HG03575 (cell line): ENCODE measurements at regions not wholly inside any gene's neighbourhood (a gene's known extent, or its start where the extent isn't known, plus 50 kb on each side); places are given as distances from the start of the nearest gene placed in this dataset.
A peak's percentile ranks its signal among the peaks of the same experiment; 100 is the strongest.
"Not testable (repeated sequence)": the region's sequence is repeated elsewhere in the genome, so short reads cannot be mapped to it uniquely, and the experiment has no call there.

Source experiments
- ATAC-seq: cut with Tn5 transposase; IDR thresholded peaks from one replicate; pipeline ENCODE4 v1.9.1; 2021; ENCODE audit not compliant: unreplicated experiment, insufficient number of reproducible peaks, low FRiP score; ENCODE audit errors: extremely low read depth

- no peak for ATAC-seq
Observed at GRCh38 chr12:84550518-84550917, 362.1 kb downstream of the SLC6A15 start.

GRCh38 chr12:84542289-84542688 is 370.3 kb downstream of the SLC6A15 start:
- no peak for ATAC-seq

DNA sequence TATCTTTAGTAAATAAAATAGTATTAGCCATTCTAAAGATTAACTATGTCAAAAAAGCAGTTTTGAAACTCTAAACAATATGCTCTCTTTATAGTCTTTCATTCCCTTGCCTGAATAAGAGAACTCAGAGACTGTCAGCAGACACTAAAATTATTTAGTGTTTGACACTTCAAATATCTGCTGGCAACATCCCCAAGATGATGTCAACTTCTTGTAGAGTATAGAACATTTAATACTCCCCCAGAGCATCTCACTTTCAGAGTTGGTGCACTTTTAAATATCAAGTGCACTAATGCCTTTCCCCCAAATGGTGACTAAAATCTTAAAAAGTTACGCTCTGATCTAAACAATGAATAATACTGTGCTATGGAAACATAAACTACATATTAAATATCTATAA is 374.9 kb downstream of the SLC6A15 start:
- ATAC-seq = no peak

DNA sequence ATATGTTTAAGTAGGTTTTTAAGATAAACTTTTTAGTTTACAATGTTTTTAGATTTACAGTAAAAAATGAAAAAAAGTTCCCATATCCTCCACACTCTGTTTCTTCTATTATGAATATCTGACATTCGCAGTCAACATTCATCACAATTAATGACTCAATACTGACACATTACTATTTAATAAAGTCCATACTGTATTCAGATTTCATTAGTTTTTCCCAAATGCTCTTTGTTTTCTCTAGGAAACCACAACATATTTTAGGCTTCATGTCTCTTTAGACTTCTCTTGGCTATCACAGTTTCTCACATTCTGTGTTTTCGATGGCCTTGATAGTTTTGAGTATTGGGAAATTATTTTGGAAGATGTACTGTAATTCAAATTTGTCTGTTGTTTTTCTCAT is 399.8 kb downstream of the SLC6A15 start:
- no peak for ATAC-seq

DNA sequence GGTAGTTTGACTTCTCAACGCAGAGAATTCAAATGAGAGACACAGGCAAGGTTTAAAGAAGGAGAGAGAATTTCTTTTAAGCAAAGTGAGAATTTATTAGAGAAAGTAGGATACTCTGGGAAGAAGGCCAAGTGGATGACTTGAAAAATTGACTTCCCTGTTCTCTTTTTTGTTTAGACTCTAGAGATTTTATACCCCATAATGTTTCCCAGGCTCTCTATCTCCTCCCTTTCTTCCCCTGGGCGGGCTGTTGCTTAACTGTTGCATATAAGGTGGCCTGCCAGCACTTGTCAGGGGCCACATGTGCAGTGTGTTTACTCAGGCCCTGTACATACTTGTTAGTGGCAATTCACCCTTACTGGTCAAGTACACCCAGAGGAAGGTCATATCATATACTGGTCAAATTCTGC is 403.7 kb downstream of the SLC6A15 start:
- no peak for ATAC-seq

- no peak for ATAC-seq
Observed at GRCh38 chr12:84507956-84508850, 404.4 kb downstream of the SLC6A15 start.

- no peak for ATAC-seq
Observed at GRCh38 chr12:84506282-84506681, 406.3 kb downstream of the SLC6A15 start.

DNA sequence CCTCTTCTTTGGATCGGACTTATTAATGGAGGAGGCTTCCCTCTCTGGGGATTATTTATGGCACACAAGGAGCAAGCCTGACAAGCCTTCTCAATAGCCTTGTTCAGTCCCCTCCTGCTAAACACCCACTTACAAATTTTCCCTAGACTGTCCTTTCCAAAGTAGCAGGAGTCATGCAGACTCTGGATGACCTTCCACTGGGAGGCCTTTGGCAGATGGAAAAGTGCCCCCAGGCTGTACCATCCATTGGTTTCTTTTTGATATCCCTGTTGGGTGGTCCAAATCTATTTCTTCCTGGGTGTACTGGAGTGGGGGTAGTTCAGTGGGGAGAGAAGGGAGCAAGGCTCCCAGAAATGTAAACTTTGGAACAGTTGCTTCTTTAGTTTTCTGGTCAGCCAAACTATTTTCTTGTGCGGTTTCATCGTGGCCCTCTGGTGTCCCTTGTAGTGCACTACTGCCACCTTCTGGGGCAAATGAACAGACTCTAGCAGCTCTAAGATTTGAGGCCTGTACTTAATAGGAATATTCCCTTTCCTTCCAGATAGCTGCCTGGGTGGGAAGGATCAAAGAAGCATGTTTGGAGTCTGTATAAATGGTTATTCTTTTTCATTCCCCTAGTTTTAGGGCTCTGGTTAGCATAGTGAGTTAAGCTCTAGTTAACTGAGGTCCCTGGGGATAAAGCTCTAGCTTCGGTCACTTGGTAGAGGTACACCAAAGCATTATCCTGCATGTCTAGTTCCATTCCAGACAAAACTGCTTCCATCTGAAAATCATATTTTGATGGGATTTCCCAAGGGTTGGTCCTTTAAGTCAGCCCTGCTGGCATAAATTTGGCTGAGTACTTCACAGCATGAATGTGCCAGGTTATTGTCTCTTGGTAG is 409.5 kb downstream of the SLC6A15 start:
- ATAC-seq = no peak

DNA sequence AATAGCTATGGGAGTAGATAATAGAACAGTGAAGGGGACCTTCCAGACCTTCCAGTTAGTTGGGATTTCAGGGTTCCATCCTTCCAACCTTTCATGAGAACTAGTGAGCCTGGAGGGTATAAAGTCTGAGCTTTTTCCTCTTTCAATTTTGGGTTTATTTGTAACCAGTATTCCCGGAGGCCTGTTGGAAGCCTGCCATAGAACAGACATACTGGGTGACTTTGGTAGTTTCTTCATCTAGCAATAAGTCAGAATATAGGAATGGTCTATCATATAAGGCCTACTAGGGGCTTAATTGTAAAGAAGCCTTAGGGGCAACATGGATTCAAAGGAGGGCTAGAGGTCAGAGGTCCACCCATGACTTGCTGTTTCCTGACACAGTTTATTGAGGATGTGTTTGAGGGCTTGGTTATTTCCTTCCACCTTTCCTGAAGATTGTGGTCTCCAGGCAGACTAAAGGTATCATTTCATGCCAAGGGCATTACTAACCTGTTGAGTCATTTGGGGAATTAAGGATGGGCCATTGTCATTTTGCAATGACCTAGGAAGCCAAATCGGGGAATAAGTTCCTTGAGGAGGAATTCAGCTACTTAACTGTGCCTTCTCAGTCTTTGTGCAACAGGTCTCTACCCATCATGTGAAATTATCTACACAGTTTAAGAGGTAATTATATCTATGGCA is 410.3 kb downstream of the SLC6A15 start:
- ATAC-seq = no peak

DNA sequence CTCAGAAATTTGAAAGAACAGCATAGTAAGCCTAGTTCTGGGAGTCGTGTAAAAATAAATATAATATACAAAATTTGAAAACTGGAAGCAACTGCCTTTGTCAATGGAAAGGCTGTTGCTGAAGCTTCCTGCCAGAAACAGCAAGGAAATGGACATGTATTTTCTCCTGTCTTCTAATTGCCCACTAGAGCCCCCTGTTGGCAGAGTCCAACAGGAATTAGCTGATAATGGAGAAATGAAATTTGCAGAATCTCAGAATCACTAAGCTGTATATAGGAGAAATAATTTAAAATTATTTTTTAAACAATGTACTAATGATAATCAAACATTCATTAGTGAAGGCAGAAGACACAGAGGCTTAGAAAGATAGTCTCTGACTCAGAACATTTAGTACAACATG is 414.8 kb downstream of the SLC6A15 start:
- no peak for ATAC-seq

DNA sequence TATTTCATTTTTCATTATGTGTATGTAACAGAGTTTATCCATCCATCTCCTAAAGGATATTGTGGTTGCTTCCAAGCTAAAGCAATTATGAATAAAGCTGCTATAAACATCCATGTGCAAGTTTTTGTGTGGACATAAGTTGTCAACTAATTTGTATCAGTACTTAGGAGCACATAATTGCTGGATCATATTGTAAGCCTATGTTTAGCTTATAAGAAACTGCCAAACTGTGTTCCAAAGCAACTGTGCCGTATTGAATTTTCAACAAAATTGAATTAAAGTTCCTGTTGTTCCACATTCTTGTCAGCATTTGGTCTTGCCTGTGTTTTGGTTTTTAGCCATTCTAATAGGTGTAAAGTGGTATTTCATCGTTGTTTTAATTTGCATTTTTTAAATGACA is 416.9 kb downstream of the SLC6A15 start:
- ATAC-seq = no peak

DNA sequence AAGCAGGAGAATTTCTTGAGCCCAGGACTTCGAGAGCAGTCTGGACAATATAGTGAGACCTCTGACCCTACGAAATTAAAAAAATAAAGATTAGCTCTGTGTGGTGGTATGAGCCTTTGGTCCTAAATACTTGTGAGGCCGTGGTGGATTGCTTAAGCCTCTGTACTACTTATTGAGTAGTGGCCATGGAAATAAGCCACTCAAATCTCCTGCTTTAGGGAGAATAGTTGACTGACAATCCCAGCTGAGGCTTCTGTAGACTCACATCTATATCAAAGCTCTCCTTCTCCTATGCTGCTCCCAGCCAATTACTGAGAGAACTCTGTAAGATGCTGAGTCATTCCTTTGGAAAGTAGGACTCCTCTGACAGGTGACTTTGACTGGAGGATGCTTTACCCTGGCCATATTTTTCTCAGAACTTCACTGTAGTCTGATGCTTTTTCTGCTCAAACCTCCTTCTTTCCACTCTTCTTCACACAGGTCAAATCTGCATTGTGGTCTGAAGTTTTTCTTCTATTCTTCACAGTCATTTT is 420.2 kb downstream of the SLC6A15 start:
- no peak for ATAC-seq

DNA sequence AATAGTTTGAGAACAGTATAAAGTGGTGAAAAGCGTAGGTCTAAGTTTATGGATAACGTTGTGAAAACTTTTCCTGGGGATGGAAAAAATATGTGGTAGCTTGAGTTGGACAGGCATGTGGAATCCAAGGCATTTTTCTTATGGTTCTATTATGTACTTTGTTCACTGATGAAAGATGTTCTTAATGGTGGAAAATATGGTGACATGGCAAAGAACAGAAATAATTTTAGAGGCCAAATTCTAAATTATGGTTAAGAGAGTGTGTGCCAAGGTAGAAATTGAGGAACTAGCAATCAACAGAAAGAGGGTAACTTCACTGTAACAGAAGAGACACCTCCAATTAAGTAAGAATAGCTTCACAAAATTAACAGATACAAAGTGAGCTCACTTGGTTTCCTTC is 427.8 kb downstream of the SLC6A15 start:
- ATAC-seq = no peak

DNA sequence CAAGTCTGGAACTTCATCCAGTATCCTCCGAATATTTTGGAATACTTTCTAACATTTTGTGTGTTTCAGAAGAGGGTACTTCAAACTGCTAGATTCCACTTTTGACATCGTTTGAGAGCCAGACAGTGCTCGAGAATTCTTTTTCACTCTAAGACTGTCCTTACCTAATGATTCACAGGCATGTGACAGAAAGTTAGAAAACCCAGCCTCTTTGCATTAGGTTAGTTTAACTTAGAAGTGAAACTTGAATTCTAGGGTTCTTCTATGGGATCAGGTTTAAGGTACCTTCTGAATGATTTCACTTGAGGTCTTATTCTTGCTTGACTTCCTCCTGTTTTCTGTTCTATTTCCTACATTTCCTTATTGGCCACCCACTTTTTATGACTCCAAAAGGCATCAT is 431.8 kb downstream of the SLC6A15 start:
- ATAC-seq = peak; percentile 45

GRCh38 chr12:84470361-84470760 is 442.2 kb downstream of the SLC6A15 start:
- ATAC-seq = no peak

- no peak for ATAC-seq
Observed at GRCh38 chr12:84464616-84465015, 448.0 kb downstream of the SLC6A15 start.

DNA sequence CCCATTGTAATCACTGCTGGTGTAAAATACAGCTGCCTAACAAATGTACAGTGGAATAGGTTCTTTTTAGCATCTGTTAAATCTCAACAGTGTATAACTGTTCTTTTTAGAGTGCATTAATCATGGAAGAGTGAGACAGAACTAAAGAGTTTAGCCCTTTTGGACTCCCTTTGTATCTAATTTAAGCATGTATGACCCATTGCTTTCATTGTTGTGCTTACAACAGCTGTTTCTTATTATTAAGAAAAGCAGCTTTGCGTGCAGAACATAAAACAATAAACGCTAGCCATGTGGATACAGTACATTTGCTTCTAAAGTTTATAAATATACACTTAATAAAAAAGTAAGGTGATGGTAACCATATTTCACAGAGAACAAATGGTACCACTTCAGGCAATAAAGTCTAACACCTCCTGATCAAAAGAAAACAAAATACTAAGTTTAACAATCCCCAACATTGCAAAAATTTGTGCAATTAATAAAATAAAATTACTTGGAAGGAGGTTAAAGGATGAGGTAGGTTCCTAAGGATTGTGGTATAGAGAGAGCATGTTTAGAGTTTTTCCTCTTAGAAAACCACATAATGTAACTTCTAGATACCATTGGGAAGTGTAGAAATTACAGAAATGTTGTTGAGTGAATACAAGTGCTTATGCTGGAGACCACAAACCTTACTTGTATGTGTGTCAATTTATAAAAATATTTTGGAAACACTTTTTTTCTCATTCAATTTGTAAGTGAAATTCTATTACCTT is 448.7 kb downstream of the SLC6A15 start:
- no peak for ATAC-seq

DNA sequence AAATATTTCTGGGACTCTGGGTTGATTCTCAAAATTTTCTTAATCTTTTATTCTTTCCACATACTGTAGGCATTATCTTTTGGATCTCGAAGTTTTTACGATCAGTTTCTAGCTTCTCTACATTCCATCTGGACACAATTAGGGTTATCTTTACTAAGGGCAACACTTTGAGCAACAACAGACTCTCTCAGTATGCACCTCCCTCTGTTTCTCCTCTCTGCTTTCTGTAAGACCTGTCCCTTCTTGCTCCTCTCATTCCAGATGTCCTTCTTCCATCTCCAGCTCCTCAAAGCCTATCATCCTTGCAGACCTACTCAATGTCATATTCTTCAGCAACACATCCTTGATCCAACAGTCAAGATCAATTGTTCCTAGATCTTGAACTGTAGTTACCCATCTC is 457.0 kb downstream of the SLC6A15 start:
- ATAC-seq = no peak

DNA sequence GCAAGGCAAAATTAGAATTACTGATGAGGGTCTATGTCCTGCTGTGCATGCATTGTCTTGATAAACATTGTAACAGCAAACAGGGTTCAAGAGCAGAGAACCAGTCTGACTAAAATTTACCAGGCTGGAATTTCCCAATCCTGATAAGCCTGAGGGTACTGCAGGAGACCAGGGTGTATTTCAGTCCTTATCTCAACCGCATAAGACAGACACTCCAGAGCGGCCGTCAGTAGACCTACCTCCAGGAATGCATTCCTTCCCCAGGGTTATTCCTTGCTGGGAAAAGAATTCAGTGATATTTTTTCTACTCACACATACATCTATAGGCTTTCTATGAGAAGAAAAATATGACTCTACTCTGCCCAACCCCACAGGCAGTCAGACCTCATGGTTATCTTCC is 466.1 kb downstream of the SLC6A15 start:
- ATAC-seq = not testable (repeated sequence)
